ENCODE measurements at regions not wholly inside any gene's neighbourhood (a gene's known extent, or its start where the extent isn't known, plus 50 kb on each side); places are given as distances from the start of the nearest gene placed in this dataset.

DNA sequence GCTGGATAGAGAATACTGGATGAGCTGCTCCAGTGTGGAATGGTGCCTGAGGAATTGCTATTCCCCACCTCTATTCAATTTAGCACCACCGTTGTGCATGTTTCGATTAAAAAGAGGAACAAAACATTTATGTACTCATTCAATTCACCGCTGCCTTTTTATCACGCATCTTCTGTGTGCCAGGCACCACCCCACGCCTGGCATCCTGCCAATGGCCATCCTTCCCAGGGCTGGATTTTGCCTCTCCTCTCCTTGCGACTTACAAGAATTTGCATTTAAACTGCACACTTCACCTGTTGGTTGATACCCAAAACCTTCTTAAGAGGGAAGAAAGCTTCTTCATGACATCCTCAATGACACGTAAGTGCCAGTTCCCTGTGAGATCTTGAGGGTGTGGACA, 110.2 kb upstream of the DPP6 start:
- ChIA-PET POLR2A (no interaction called here), CTCF (ENCODE audit: unreplicated experiment) (no interaction called here)
- no peak overlapping the region for H3K4me3 ChIP-seq (ENCODE audit: low read depth, low read length, poor library complexity, severe bottlenecking)
- no peaks in the 10 kb centered on the region for H3K9me2 ChIP-seq (ENCODE audit: insufficient read depth, low read length)
- intact Hi-C loops (cut with micrococcal nuclease; ENCODE audit: unreplicated experiment): no loop called here
- BruUV-seq (replicated peaks): no TSS peak
- no peak overlapping the region for H3K4me2 ChIP-seq (ENCODE audit: low read length)
- H2AFZ ChIP-seq (ENCODE audit: low read length): no peak overlapping the region
- H3K9me3 ChIP-seq (ENCODE audit: low read length): no peaks in the 10 kb centered on the region
- no peaks in the 10 kb centered on the region for H3K4me1 ChIP-seq (ENCODE audit: insufficient read depth, low read length, poor library complexity, severe bottlenecking)
- TF ChIP-seq, protein P1, sequence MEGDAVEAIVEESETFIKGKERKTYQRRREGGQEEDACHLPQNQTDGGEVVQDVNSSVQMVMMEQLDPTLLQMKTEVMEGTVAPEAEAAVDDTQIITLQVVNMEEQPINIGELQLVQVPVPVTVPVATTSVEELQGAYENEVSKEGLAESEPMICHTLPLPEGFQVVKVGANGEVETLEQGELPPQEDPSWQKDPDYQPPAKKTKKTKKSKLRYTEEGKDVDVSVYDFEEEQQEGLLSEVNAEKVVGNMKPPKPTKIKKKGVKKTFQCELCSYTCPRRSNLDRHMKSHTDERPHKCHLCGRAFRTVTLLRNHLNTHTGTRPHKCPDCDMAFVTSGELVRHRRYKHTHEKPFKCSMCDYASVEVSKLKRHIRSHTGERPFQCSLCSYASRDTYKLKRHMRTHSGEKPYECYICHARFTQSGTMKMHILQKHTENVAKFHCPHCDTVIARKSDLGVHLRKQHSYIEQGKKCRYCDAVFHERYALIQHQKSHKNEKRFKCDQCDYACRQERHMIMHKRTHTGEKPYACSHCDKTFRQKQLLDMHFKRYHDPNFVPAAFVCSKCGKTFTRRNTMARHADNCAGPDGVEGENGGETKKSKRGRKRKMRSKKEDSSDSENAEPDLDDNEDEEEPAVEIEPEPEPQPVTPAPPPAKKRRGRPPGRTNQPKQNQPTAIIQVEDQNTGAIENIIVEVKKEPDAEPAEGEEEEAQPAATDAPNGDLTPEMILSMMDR (conservative IDR thresholded peaks at IDR 0.05; ENCODE audit: low read length): no peak
- no peak for TF ChIP-seq EZH2phosphoT487 (IDR thresholded peaks at IDR 0.05; ENCODE audit: borderline replicate concordance, low read depth, low read length)
- DNase-seq (ENCODE audit: low spot score): no peak
- no peak overlapping the region for H3K27ac ChIP-seq (ENCODE audit: low read depth, low read length, poor library complexity, severe bottlenecking)
- no peaks in the 10 kb centered on the region for H3K79me2 ChIP-seq (ENCODE audit: insufficient read depth, low read depth, low read length)
- H3K36me3 ChIP-seq (ENCODE audit: insufficient read depth, low read length): no peaks in the 10 kb centered on the region
- no peaks in the 10 kb centered on the region for H4K20me1 ChIP-seq (ENCODE audit: insufficient read depth, low read length)

- ChIA-PET POLR2A (interaction anchor here (0.5 kb wide), 1 partner anchor 17 kb away, joined by 4 read pairs; no protein-coding TSS in a partner anchor), CTCF (ENCODE audit: unreplicated experiment) (no interaction called here)
- H3K36me3 ChIP-seq (ENCODE audit: insufficient read depth, low read length): no peaks in the 10 kb centered on the region
- intact Hi-C loops (cut with micrococcal nuclease; ENCODE audit: unreplicated experiment): no loop called here
- H3K9me3 ChIP-seq (ENCODE audit: low read length): no peaks in the 10 kb centered on the region
- no peak for TF ChIP-seq EZH2phosphoT487 (IDR thresholded peaks at IDR 0.05; ENCODE audit: borderline replicate concordance, low read depth, low read length)
- TF ChIP-seq, protein P1 (conservative IDR thresholded peaks at IDR 0.05; ENCODE audit: low read length): no peak
- no peak overlapping the region for H3K4me2 ChIP-seq (ENCODE audit: low read length)
- no peak overlapping the region for H3K4me3 ChIP-seq (ENCODE audit: low read depth, low read length, poor library complexity, severe bottlenecking)
- no peaks in the 10 kb centered on the region for H4K20me1 ChIP-seq (ENCODE audit: insufficient read depth, low read length)
- no peak for DNase-seq (ENCODE audit: low spot score)
- no TSS peak for BruUV-seq (replicated peaks)
- no peak overlapping the region for H3K27ac ChIP-seq (ENCODE audit: low read depth, low read length, poor library complexity, severe bottlenecking)
- no peaks in the 10 kb centered on the region for H3K79me2 ChIP-seq (ENCODE audit: insufficient read depth, low read depth, low read length)
- no peaks in the 10 kb centered on the region for H3K9me2 ChIP-seq (ENCODE audit: insufficient read depth, low read length)
- H3K4me1 ChIP-seq (ENCODE audit: insufficient read depth, low read length, poor library complexity, severe bottlenecking): no peaks in the 10 kb centered on the region
- H2AFZ ChIP-seq (ENCODE audit: low read length): no peak overlapping the region
These were observed 108.7 kb upstream of the DPP6 start for GRCh38 chr7:153943457-153943856.

DNA sequence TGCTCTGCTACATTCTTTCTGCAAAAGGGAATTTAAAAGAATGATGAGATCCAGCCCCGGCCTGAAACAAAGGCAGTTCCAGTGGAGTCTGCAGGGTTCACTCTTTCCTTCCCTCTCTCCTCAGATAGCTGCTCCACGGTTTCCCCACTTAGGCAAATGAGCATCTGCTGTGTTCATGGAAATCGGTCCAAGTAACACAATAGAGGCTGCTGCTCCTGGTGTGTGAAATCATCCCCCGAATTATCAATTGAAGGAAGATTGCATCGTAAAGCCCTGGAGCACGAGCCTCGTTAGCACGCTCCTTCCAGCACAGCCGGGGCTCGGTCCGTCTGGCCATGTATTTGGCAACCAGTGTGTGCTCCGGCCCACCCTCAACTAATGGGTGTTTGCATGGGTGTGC, 108.3 kb upstream of the DPP6 start:
- H4K20me1 ChIP-seq (ENCODE audit: insufficient read depth, low read length): no peaks in the 10 kb centered on the region
- H3K4me3 ChIP-seq (ENCODE audit: low read depth, low read length, poor library complexity, severe bottlenecking): no peak overlapping the region
- H2AFZ ChIP-seq (ENCODE audit: low read length): no peak overlapping the region
- H3K9me3 ChIP-seq (ENCODE audit: low read length): no peaks in the 10 kb centered on the region
- no peaks in the 10 kb centered on the region for H3K79me2 ChIP-seq (ENCODE audit: insufficient read depth, low read depth, low read length)
- TF ChIP-seq EZH2phosphoT487 (IDR thresholded peaks at IDR 0.05; ENCODE audit: borderline replicate concordance, low read depth, low read length): no peak
- TF ChIP-seq, protein P1 (conservative IDR thresholded peaks at IDR 0.05; ENCODE audit: low read length): no peak
- POLR2A ChIA-PET: no interaction called here
- no peaks in the 10 kb centered on the region for H3K36me3 ChIP-seq (ENCODE audit: insufficient read depth, low read length)
- H3K9me2 ChIP-seq (ENCODE audit: insufficient read depth, low read length): no peaks in the 10 kb centered on the region
- CTCF ChIA-PET (ENCODE audit: unreplicated experiment): no interaction called here
- H3K27ac ChIP-seq (ENCODE audit: low read depth, low read length, poor library complexity, severe bottlenecking): no peak overlapping the region
- H3K4me1 ChIP-seq (ENCODE audit: insufficient read depth, low read length, poor library complexity, severe bottlenecking): no peaks in the 10 kb centered on the region
- no TSS peak for BruUV-seq (replicated peaks)
- no peak for DNase-seq (ENCODE audit: low spot score)
- intact Hi-C loops (cut with micrococcal nuclease; ENCODE audit: unreplicated experiment): no loop called here
- no peak overlapping the region for H3K4me2 ChIP-seq (ENCODE audit: low read length)
